Stomach (tissue), 8 donors: ENCODE measurements at regions not wholly inside any gene's neighbourhood (a gene's known extent, or its start where the extent isn't known, plus 50 kb on each side); places are given as distances from the start of the nearest gene placed in this dataset.

Experiments used
- DNase-seq, 2 donors: peaks; one replicate each; pipeline versions ENCODE4 v3.0.0 to v3.0.0-alpha.2; 2013 to 2019
- H3K27ac ChIP-seq, 5 donors: fragments of 200-600 bp in 4 of 5; sonication (generic) in 4 of 5; one replicate each; pipeline ENCODE4 v1.5.1; 2013 to 2019; ENCODE audit warnings: mild to moderate bottlenecking in 1 of 5, moderate library complexity in 1 of 5
- H3K27me3 ChIP-seq, 3 donors: fragments of 200-600 bp; sonication (generic); one replicate each; pipeline ENCODE4 v1.5.1; 2017 to 2019; ENCODE audit warnings: mixed run types in 1 of 3
- H3K36me3 ChIP-seq, 4 donors: fragments of 200-600 bp; sonication (generic); 1 replicate in 3 of 4; 2 replicates in 1 of 4; pipeline ENCODE4 v1.5.1; 2016 to 2019
- H3K4me1 ChIP-seq, 4 donors: fragments of 200-600 bp; sonication (generic); one replicate each; pipeline ENCODE4 v1.5.1; 2016 to 2019
- H3K4me3 ChIP-seq, 4 donors: fragments of 200-600 bp; sonication (generic) in 3 of 4; one replicate each; pipeline ENCODE4 v1.5.1; 2016 to 2019; ENCODE audit warnings: mild to moderate bottlenecking in 1 of 4
- H3K9me3 ChIP-seq, 4 donors: fragments of 200-600 bp; sonication (generic); one replicate each; pipeline ENCODE4 v1.5.1; 2016 to 2019
- EP300 ChIP-seq: sonication (generic); formaldehyde crosslinking; IDR thresholded peaks from one replicate; pipeline ENCODE4 v1.6.1; 2017; ENCODE audit warnings: antibody characterized with exemption
- POLR2A ChIP-seq, 4 donors: fragments of 450-650 bp; IDR thresholded peaks; one replicate each; pipeline ENCODE4 v1.6.1; 2016; ENCODE audit warnings: antibody characterized with exemption in 4 of 4, control low read depth in 2 of 4, mild to moderate bottlenecking in 1 of 4, moderate library complexity in 1 of 4
- POLR2AphosphoS5 ChIP-seq, 3 donors: sonication (generic); formaldehyde crosslinking; IDR thresholded peaks; one replicate each; pipeline ENCODE4 v1.6.1; 2016; ENCODE audit warnings: antibody characterized with exemption in 3 of 3
- WGBS, 5 donors: extraction: QIAGEN DNeasy Blood & Tissue Kit in 3 of 5; methylation state at CpG; one replicate each; pipeline versions ENCODE4 v1.1.5 to v1.1.7; 2013 to 2018; 5-methylcytosine and 5-hydroxymethylcytosine counted together
- intact Hi-C: fragments of 100-400 bp; cut with DNase I; formaldehyde crosslinking; loops from one replicate; pipeline ENCODE4 v1.15.1; 2023; ENCODE audit warnings: low total_unique reads
- TF ChIP-seq, protein P1 (sequence below), 7 experiments: fragments of 450-650 bp in 4 of 7; fragments of 200-600 bp in 3 of 7; sonication (generic) in 3 of 7; IDR thresholded peaks; one replicate each; pipeline ENCODE4 v1.5.1; 2016 to 2019; ENCODE audit warnings: antibody characterized with exemption in 7 of 7, control low read depth in 2 of 7, mild to moderate bottlenecking in 1 of 7
- donor health status: healthy with polysubstance abuse.
- donor health status: Bipolar disorder and iron deficiency.
- donor health status: healthy.

DNA sequence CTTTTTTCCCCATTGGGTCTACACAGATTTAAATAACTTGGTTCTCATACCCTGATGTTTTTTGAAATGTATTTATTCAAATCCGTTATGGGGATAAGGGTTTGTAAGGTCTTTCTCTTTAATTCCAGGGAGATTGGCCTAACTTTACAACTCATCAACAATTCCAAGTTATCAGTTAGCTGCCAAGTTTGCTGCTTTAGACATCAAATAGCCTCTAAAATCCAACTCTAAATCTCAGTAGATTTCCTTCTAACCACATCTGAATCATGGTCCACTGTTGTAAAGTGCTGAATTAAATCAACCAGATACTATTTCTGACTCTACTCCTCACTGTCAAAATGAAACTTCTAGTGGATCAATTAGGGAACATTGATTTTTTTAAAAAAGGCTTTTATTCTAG lies 364.1 kb upstream of the E2F7 start:
- intact Hi-C loops, result no loop called here
- Histone ChIP-seq H3K27ac (no peak overlapping the region), H3K27me3 (no peaks in the 10 kb centered on the region), H3K9me3 (peaks cover 0 to 4% (median 2%) of the 10 kb centered on the region in 4 donors), H3K4me3 (no peak overlapping the region), H3K4me1 (no peaks in the 10 kb centered on the region), H3K36me3 (no peaks in the 10 kb centered on the region)
- TF ChIP-seq EP300 (no peak), POLR2AphosphoS5 (IDR thresholded peaks at IDR 0.05) (no peak), POLR2A (IDR thresholded peaks at IDR 0.05) (no peak)
- TF ChIP-seq, protein P1, sequence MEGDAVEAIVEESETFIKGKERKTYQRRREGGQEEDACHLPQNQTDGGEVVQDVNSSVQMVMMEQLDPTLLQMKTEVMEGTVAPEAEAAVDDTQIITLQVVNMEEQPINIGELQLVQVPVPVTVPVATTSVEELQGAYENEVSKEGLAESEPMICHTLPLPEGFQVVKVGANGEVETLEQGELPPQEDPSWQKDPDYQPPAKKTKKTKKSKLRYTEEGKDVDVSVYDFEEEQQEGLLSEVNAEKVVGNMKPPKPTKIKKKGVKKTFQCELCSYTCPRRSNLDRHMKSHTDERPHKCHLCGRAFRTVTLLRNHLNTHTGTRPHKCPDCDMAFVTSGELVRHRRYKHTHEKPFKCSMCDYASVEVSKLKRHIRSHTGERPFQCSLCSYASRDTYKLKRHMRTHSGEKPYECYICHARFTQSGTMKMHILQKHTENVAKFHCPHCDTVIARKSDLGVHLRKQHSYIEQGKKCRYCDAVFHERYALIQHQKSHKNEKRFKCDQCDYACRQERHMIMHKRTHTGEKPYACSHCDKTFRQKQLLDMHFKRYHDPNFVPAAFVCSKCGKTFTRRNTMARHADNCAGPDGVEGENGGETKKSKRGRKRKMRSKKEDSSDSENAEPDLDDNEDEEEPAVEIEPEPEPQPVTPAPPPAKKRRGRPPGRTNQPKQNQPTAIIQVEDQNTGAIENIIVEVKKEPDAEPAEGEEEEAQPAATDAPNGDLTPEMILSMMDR (IDR thresholded peaks at IDR 0.05), result no peak
- DNase-seq, result no peak
- 30 to 57% (median 46%) methylated on average over 1 of the region's 1 CpG for WGBS, 5 donors

- 83 to 94% (median 88%) methylated on average over 2 of the region's 2 CpGs for WGBS, 5 donors
- H3K27me3 ChIP-seq, result no peaks in the 10 kb centered on the region
- TF ChIP-seq POLR2AphosphoS5 (IDR thresholded peaks at IDR 0.05), result no peak
Observed at GRCh38 chr12:77421152-77421551, 355.8 kb upstream of the E2F7 start.

DNA sequence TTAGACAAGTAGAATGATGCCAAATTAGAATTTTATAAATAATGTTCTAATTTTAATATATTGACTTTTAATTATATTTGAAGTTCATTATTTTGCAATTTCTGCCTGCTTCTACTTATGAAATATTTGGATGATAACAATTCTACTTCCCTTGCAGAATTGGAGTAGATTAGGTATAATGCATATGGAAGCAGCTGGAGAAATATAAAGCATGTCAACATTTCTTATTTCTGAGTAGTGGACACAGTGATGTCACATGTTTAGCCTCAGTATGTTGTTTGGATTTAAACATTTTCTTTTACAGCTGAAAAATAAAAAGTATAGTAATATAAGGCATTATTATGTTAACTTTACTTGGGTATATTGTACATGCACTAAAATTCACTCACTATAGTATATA lies 344.2 kb upstream of the E2F7 start:
- no peaks in the 10 kb centered on the region for H3K36me3 ChIP-seq
- DNase-seq, result no peak
- no peaks in the 10 kb centered on the region for H3K9me3 ChIP-seq
- H3K4me3 ChIP-seq, result no peak overlapping the region
- intact Hi-C loops, result no loop called here
- no peaks in the 10 kb centered on the region for H3K27me3 ChIP-seq
- H3K27ac ChIP-seq, result no peak overlapping the region
- TF ChIP-seq POLR2A (IDR thresholded peaks at IDR 0.05) (no peak), EP300 (no peak), POLR2AphosphoS5 (IDR thresholded peaks at IDR 0.05) (no peak)
- TF ChIP-seq, protein P1 (IDR thresholded peaks at IDR 0.05), result no peak
- no peaks in the 10 kb centered on the region for H3K4me1 ChIP-seq

More at GRCh38 chr12:77421152-77421551, 355.8 kb upstream of the E2F7 start:
- Histone ChIP-seq H3K36me3 (no peaks in the 10 kb centered on the region), H3K4me3 (no peak overlapping the region), H3K9me3 (peaks cover 0 to 5% (median 2%) of the 10 kb centered on the region in 4 donors), H3K27ac (no peak overlapping the region), H3K4me1 (no peaks in the 10 kb centered on the region)
- intact Hi-C loops, result no loop called here
- DNase-seq, result no peak

DNA sequence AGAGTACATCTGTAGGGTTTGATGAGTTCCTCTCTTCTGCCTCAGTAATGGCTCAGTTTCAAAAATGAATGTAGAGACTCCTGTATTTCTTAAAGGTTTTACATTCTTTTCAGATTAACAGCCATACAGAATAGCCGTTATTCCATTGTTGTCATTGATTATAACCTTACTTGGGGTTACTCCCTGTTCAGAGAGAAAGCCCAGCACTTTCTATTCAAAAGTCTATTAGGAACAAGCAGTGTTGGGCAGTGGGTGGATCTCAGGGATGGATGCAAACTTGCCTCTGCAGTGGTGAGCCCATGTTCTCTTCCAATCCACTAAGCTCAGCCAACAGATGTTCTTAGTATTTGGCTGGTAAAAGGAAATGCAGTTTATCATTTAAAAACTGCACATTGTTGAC lies 342.6 kb upstream of the E2F7 start:
- TF ChIP-seq, protein P1 (IDR thresholded peaks at IDR 0.05), result no peak
- no peak for TF ChIP-seq EP300
- no peak for TF ChIP-seq POLR2AphosphoS5 (IDR thresholded peaks at IDR 0.05)
- TF ChIP-seq POLR2A (IDR thresholded peaks at IDR 0.05), result no peak
- no peak overlapping the region for H3K27ac ChIP-seq
- H3K4me1 ChIP-seq, result no peaks in the 10 kb centered on the region
- no peak for DNase-seq
- no peaks in the 10 kb centered on the region for H3K36me3 ChIP-seq
- intact Hi-C loops, result no loop called here
- H3K27me3 ChIP-seq, result no peaks in the 10 kb centered on the region
- no peaks in the 10 kb centered on the region for H3K9me3 ChIP-seq
- 73 to 84% (median 81%) methylated on average over 1 of the region's 1 CpG for WGBS, 5 donors
- H3K4me3 ChIP-seq, result no peak overlapping the region

- no peaks in the 10 kb centered on the region for H3K36me3 ChIP-seq
- no peaks in the 10 kb centered on the region for H3K4me1 ChIP-seq
- intact Hi-C loops, result no loop called here
- 80 to 87% (median 83%) methylated on average over 4 of the region's 4 CpGs for WGBS, 5 donors
- no peaks in the 10 kb centered on the region for H3K27me3 ChIP-seq
- no peak overlapping the region for H3K27ac ChIP-seq
- TF ChIP-seq, protein P1 (IDR thresholded peaks at IDR 0.05), result no peak
- TF ChIP-seq POLR2A (IDR thresholded peaks at IDR 0.05), result no peak
- TF ChIP-seq POLR2AphosphoS5 (IDR thresholded peaks at IDR 0.05), result no peak
- TF ChIP-seq EP300, result no peak
- no peaks in the 10 kb centered on the region for H3K9me3 ChIP-seq
- H3K4me3 ChIP-seq, result no peak overlapping the region
- DNase-seq, result no peak
Observed at GRCh38 chr12:77406219-77406905, 341.0 kb upstream of the E2F7 start.
